Fibroblast of mammary gland (primary cell): ENCODE measurements at regions not wholly inside any gene's neighbourhood (a gene's known extent, or its start where the extent isn't known, plus 50 kb on each side); places are given as distances from the start of the nearest gene placed in this dataset.

Experiments
- DNase-seq: peaks from one replicate; pipeline ENCODE4 v3.0.0-alpha.2; 2010; ENCODE audit warnings: low read depth
- H3K4me3 ChIP-seq: 2 replicates; pipeline ENCODE4 v1.5.1; 2011; ENCODE audit warnings: low read depth, mild to moderate bottlenecking, low read length, moderate library complexity; ENCODE audit not compliant: control insufficient read depth
- CTCF ChIP-seq: conservative IDR thresholded peaks from 2 replicates; pipeline ENCODE4 v1.5.1; 2011; ENCODE audit warnings: low read depth, low read length, inconsistent platforms; ENCODE audit not compliant: control insufficient read depth, insufficient read depth

- no peak overlapping the region for H3K4me3 ChIP-seq
- no peak for DNase-seq
- no peak for TF ChIP-seq CTCF
Measured at GRCh38 chr17:69856946-69857345, 218.1 kb upstream of the KCNJ16 start.

- no peak for TF ChIP-seq CTCF
- peak; percentile 92 for DNase-seq
- H3K4me3 ChIP-seq: no peak overlapping the region
Measured at GRCh38 chr17:69857412-69857835, 217.6 kb upstream of the KCNJ16 start.

- TF ChIP-seq CTCF: no peak
- DNase-seq: no peak
- no peak overlapping the region for H3K4me3 ChIP-seq
Measured at GRCh38 chr17:69858460-69858859, 216.6 kb upstream of the KCNJ16 start.

- DNase-seq: no peak
- H3K4me3 ChIP-seq: no peak overlapping the region
- no peak for TF ChIP-seq CTCF
Measured at GRCh38 chr17:69860142-69860680, 214.8 kb upstream of the KCNJ16 start.

GRCh38 chr17:69864462-69864861 is 210.6 kb upstream of the KCNJ16 start:
- no peak for TF ChIP-seq CTCF
- H3K4me3 ChIP-seq: no peak overlapping the region
- no peak for DNase-seq

- TF ChIP-seq CTCF: no peak
- no peak for DNase-seq
- H3K4me3 ChIP-seq: no peak overlapping the region
Measured at GRCh38 chr17:69869667-69870066, 205.4 kb upstream of the KCNJ16 start.

GRCh38 chr17:69870091-69870530 is 204.9 kb upstream of the KCNJ16 start:
- no peak for TF ChIP-seq CTCF
- no peak overlapping the region for H3K4me3 ChIP-seq
- DNase-seq: peak; percentile 82
